Kidney (tissue), 13 donors: ENCODE measurements at regions not wholly inside any gene's neighbourhood (a gene's known extent, or its start where the extent isn't known, plus 50 kb on each side); places are given as distances from the start of the nearest gene placed in this dataset.

Source experiments
- DNase-seq, 5 donors: peaks; one replicate each; pipeline ENCODE4 v3.0.0-alpha.2; 2013 to 2020
- FAIRE-seq: peaks from 2 replicates; lab custom pipeline; 2012; peaks lifted over from hg19 to GRCh38; lab: Jason Lieb, UNC
- H3K27ac ChIP-seq, 2 donors: one replicate each; pipeline ENCODE4 v1.7.0; 2013; ENCODE audit warnings: low read depth in 2 of 2, low read length in 2 of 2, inconsistent platforms in 1 of 2
- H3K27me3 ChIP-seq: one replicate; pipeline ENCODE4 v1.7.1; 2013; ENCODE audit warnings: low read length, inconsistent platforms; ENCODE audit not compliant: control insufficient read depth, insufficient read depth
- H3K36me3 ChIP-seq, 3 donors: one replicate each; pipeline versions ENCODE4 v1.7.0 to v1.7.1; 2013; ENCODE audit warnings: low read length in 3 of 3, control low read depth in 1 of 3, inconsistent platforms in 1 of 3; ENCODE audit not compliant: insufficient read depth in 3 of 3, control insufficient read depth in 2 of 3
- H3K4me1 ChIP-seq, 3 donors: one replicate each; pipeline versions ENCODE4 v1.7.0 to v1.7.1; 2013; ENCODE audit warnings: low read length in 3 of 3, inconsistent platforms in 1 of 3, low read depth in 1 of 3; ENCODE audit not compliant: control insufficient read depth in 2 of 3, insufficient read depth in 2 of 3
- H3K4me3 ChIP-seq, 3 donors: one replicate each; pipeline versions ENCODE4 v1.7.0 to v1.8.1; 2013; ENCODE audit warnings: low read length in 3 of 3, control low read depth in 1 of 3, inconsistent platforms in 1 of 3
- H3K9ac ChIP-seq, 3 donors: one replicate each; pipeline versions ENCODE4 v1.7.0 to v1.7.1; 2013; ENCODE audit warnings: low read length in 3 of 3, control low read depth in 1 of 3, inconsistent platforms in 1 of 3
- H3K9me3 ChIP-seq, 3 donors: one replicate each; pipeline versions ENCODE4 v1.7.0 to v1.7.1; 2013; ENCODE audit warnings: low read length in 3 of 3, control low read depth in 1 of 3, inconsistent platforms in 1 of 3; ENCODE audit not compliant: control insufficient read depth in 2 of 3, insufficient read depth in 1 of 3
- CTCF ChIP-seq: IDR thresholded peaks from 3 replicates; pipeline ENCODE4 v1.5.1; 2012; ENCODE audit warnings: mild to moderate bottlenecking, moderate library complexity, borderline replicate concordance; ENCODE audit not compliant: insufficient read depth; ENCODE audit errors: extremely low read depth
- intact Hi-C: fragments of 100-400 bp; cut with DNase I; formaldehyde crosslinking; loops from one replicate; pipeline ENCODE4 v1.11.1; 2022
- donor health status: control.
- donor health status: control.
- donor health status: control.
- donor health status: control.
- donor health status: control.
- donor health status: DM: yes; HTN: yes; CAD: no.
- donor health status: Normal renal cell carcinoma (clear cell type).

- no peaks in the 10 kb centered on the region for H3K36me3 ChIP-seq
- no peak for FAIRE-seq
- no peak overlapping the region for H3K27ac ChIP-seq
- H3K9ac ChIP-seq = no peak overlapping the region
- H3K9me3 ChIP-seq = no peaks in the 10 kb centered on the region
- no peaks in the 10 kb centered on the region for H3K27me3 ChIP-seq
- intact Hi-C loops = no loop called here
- no peak for DNase-seq
- H3K4me1 ChIP-seq = no peaks in the 10 kb centered on the region
- no peak for TF ChIP-seq CTCF
- no peak overlapping the region for H3K4me3 ChIP-seq
Observed at GRCh38 chr9:79210541-79211243, 361.1 kb upstream of the TLE4 start.

GRCh38 chr9:79213417-79214125 is 358.2 kb upstream of the TLE4 start:
- H3K4me3 ChIP-seq = no peak overlapping the region
- H3K9me3 ChIP-seq = no peaks in the 10 kb centered on the region
- H3K4me1 ChIP-seq = no peaks in the 10 kb centered on the region
- intact Hi-C loops = no loop called here
- H3K36me3 ChIP-seq = no peaks in the 10 kb centered on the region
- no peak for FAIRE-seq
- no peaks in the 10 kb centered on the region for H3K27me3 ChIP-seq
- TF ChIP-seq CTCF = no peak
- H3K9ac ChIP-seq = no peak overlapping the region
- no peak overlapping the region for H3K27ac ChIP-seq
- no peak for DNase-seq

DNA sequence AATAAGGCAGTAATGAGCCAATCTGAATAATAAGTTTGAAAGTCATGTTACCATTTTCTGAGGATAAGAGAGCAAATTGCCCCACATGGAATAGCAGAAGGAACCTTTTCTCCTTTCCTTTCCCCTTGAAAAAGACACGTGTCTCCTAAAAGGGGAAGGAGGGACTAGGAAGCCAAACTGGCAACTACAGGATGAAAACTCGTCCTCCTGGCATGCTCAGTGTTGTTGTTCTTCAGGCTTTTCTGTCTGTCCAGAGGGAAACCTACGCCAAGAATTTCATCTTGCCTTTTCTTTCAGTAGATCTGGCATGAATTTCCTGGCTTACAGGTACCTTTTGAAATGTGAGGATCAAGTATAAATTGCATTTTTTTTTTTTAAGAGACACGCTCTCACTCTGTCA is 355.9 kb upstream of the TLE4 start:
- Histone ChIP-seq H3K36me3 (no peaks in the 10 kb centered on the region), H3K27ac (no peak overlapping the region), H3K27me3 (no peaks in the 10 kb centered on the region), H3K4me3 (no peak overlapping the region), H3K4me1 (no peaks in the 10 kb centered on the region), H3K9ac (no peak overlapping the region), H3K9me3 (no peaks in the 10 kb centered on the region)
- intact Hi-C loops = no loop called here
- TF ChIP-seq CTCF = no peak
- FAIRE-seq (no peak), DNase-seq (no peak)
